Suprapubic skin (tissue), 4 donors: ENCODE measurements at regions not wholly inside any gene's neighbourhood (a gene's known extent, or its start where the extent isn't known, plus 50 kb on each side); places are given as distances from the start of the nearest gene placed in this dataset.

Source experiments
- EP300 ChIP-seq: sonication (generic); formaldehyde crosslinking; IDR thresholded peaks from one replicate; pipeline ENCODE4 v1.6.1; 2017; ENCODE audit warnings: antibody characterized with exemption
- POLR2A ChIP-seq, 2 donors: fragments of 450-650 bp; IDR thresholded peaks; one replicate each; pipeline ENCODE4 v1.6.1; 2017; ENCODE audit warnings: antibody characterized with exemption in 2 of 2, mild to moderate bottlenecking in 2 of 2, moderate library complexity in 2 of 2
- POLR2AphosphoS5 ChIP-seq, 3 donors: sonication (generic); formaldehyde crosslinking; IDR thresholded peaks; one replicate each; pipeline ENCODE4 v1.6.1; 2017; ENCODE audit warnings: antibody characterized with exemption in 3 of 3
- TF ChIP-seq, protein P1 (sequence below), 2 donors: fragments of 200-600 bp in 1 of 2; fragments of 450-650 bp in 1 of 2; sonication (generic) in 1 of 2; IDR thresholded peaks; one replicate each; pipeline ENCODE4 v1.5.1; 2016 to 2019; ENCODE audit warnings: antibody characterized with exemption in 2 of 2, mild to moderate bottlenecking in 1 of 2, moderate library complexity in 1 of 2

DNA sequence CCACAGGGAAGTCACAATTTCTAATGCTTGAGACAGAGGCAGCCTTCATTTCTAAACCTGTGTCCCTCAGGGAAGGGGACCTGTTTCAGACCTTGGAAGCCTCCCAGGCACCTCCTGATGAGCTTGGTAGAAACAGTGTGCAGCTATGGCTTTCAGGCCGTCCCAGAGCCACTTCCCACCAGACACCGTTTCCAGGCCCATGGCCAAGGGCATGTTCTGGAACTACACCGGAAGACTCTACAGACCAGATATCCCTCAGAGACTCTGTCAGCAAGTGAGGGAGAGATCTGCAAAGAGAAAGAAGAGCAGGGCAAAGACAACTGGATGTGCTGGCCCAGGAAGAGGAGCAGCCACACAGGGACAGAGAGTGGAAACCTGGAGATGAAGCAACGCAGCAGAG is 82.2 kb upstream of the HSPA9 start:
- TF ChIP-seq, protein P1, sequence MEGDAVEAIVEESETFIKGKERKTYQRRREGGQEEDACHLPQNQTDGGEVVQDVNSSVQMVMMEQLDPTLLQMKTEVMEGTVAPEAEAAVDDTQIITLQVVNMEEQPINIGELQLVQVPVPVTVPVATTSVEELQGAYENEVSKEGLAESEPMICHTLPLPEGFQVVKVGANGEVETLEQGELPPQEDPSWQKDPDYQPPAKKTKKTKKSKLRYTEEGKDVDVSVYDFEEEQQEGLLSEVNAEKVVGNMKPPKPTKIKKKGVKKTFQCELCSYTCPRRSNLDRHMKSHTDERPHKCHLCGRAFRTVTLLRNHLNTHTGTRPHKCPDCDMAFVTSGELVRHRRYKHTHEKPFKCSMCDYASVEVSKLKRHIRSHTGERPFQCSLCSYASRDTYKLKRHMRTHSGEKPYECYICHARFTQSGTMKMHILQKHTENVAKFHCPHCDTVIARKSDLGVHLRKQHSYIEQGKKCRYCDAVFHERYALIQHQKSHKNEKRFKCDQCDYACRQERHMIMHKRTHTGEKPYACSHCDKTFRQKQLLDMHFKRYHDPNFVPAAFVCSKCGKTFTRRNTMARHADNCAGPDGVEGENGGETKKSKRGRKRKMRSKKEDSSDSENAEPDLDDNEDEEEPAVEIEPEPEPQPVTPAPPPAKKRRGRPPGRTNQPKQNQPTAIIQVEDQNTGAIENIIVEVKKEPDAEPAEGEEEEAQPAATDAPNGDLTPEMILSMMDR (IDR thresholded peaks at IDR 0.05), result no peak
- TF ChIP-seq POLR2A (IDR thresholded peaks at IDR 0.05) (no peak), EP300 (no peak), POLR2AphosphoS5 (IDR thresholded peaks at IDR 0.05) (no peak)
